CD4-positive, alpha-beta T cell treated with Interleukin-10 for 1 hour (primary cell): ENCODE measurements at regions not wholly inside any gene's neighbourhood (a gene's known extent, or its start where the extent isn't known, plus 50 kb on each side); places are given as distances from the start of the nearest gene placed in this dataset.

ENCODE experiments used
- DNase-seq: peaks from one replicate; pipeline ENCODE4 v3.0.0-alpha.2; 2020

DNA sequence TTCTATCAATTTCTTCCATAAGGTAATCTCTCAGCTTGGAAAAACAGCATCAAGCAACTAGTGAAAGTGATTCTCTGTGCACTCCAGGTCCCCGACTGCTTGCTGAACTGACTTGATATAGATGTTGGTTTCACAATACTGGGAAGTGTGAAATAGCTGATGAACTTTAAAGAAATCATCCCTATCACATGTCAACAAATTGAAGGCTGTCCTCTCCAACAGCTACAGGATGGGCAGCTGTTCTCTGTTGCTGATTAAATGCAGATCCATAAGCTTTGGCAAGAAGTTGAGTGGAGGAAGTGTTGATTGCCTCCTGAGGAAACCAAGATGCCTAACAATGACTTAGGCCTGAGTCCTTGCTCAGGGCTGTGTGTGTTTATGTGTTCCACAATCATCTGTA is 130.4 kb upstream of the GDF10 start:
- no peak for DNase-seq

DNA sequence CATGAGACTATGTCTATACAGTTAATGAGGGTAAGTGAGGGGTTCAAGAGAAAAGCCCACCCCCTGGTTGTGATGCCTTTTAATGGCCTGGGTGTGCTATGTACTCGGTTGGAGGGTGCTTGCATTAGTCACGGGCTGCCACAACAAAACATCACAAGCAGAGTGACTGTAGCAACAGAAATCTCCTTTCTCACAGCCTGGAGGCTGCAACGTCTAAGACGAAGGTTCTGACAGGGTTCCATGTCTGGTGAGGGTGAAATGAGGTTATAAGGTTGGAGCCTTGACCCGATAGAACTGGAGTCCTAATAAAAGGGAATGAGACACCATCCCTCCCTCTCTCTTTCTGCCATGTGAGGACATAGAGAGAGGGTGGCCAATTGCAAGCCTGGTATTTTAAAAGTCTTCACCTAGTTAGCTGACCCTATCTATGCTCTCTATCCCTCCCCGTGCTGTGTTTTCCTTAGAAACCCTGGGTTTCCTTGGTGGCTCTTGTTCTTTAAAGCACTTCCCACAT is 126.0 kb upstream of the GDF10 start:
- no peak for DNase-seq

DNA sequence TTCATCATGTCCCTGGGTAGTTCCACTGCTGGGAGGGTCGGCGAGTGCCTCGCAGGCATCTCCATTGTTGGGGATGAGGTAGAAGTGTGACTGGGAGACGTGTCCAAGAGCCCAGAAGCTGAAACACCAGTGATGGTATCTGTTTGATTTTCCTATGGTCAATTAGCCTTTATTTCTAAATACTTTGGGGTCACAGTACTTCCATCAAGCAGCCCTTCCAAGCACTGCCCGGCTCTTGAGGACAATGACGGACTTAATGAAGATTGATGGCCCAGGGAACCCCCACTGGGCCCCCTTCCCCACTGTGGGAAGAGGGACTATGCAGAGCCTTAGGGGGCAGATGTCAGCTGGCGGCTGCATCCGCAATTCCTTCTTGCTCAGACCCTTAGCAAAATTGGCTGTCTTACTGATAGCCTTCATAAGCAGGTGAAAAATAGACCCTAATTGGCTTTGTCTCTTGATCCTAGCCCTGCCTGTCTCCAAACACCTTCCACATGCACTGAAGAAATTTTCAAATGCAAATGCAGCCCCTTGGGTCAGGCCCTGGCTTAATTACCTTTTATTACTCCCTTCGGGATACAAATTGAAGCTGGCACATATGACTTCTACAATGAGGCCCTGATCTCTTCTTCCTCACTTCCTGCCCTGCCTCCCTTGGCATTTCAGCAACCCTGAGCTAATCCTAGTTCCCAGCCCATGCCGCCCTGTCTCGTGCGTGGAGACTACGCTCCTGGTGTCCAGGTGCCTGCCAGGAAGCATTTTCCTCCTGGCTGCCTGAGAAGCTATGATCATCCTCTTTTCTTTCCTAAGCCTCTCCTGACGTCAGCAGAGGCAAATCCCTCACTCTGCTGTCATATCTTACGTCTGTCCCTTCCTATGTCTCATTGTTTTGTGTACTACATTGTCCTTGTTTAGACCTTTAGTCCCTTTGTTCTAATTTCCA is 124.5 kb upstream of the GDF10 start:
- DNase-seq = no peak

DNA sequence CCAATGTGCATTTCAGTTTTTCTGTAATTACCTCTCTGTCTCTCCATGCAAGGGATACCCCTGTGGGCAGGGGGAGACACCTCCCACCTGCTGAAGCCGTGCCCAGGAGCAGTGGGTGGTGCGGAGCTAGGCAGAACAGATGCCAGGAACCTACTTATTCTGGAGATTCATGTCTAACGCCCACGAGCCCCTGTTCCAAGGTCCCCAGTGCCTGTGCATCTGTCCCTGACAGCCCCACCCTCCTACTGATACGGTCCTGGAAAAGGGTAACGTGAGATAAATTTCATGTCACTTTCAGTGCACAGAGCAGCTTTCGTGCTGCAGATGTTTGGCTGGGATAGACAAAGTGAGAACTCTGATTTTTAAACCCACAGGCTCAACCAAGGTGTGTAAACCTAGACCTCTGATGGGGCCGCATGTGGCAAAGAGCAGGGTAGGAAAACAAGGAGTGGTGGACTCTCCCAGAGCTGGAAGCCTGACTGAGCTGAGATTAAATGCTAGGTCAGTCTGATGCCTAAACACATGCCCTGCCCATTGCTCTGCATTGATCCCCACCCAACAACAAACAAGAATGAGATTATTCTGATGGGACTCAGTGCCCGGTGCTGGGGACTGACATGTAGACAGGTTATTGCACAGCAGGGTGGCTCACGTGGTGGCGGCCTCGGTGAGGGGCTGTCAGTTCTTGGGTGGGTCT is 123.6 kb upstream of the GDF10 start:
- DNase-seq = no peak

DNA sequence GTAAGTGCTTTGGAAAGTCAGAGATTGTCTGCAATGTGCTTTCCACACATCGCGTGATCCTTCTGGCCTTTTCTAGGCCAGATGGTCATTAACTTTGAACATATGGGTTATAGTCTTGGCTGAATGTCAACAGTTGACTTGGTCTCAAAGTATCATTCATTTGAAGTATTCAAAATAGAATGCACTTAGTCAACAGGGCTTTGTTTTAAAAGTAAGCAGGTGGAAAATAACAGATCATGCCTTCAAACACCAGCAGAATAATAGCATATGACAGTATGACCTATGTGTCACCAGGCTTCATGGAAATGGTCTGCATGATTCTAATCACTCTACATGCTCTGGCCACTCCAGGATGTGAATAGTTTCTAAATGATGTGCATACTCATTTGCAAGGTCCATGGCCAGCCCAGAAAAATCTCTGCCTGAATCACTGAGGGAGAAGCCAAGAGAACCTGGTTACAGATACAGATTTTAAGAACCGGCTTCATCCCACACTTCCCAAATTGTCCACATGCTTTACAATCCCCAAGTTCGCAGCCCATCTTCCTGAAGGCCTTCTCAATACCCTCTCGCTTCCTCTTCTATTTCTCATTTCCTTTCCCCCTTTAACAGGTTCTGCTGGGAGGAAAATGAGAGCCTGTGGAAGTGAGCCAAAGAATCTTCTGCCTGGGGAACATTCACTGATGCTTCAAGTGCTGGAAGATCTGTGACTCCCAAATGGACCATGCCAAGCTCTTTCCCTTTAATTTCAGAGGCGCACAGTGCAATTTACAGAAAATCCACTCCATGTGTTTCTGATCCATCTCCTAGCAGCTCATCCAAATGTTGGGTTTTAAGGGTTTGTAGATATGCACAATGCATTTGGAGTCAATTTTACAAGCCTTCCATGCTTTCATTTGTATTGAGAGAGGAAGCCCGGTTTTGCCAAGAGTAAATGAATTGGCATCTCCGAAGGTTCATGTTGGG is 122.8 kb upstream of the GDF10 start:
- DNase-seq = no peak

DNA sequence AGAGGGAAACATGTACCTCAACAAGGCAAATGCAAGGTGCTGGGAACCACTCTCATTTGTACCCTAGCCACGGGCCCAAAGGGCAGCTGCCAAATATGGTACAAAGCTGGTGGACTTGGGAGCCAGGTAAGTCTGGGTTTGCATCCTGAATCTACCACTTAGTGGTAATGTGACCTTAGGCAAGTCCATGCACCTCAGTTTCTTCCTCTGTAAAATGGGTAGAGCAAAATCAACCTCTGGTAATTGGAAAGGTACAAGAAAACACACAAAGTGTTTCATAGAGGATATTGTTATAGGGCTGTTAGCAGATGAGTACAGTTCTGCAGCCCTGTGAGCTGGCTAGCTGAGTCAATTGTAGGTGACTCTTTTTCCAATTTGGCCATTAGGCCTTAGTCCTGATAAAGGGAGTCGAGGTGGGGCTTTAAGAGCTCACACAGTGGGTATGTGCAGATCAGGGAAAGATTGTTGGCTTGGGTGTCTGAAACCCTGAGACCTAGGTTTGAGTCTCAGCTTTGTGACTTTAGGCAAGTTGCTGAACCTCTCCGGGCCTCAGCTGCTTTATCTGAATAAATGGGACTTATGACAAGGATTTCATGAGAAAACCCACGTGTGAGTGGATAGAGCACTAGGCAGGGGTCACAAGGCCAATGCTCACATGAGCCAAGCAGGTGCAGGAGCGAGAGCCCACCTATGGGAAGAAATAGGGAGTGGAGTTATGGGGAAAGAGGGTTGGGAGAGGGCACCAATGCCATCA is 121.3 kb upstream of the GDF10 start:
- no peak for DNase-seq

DNA sequence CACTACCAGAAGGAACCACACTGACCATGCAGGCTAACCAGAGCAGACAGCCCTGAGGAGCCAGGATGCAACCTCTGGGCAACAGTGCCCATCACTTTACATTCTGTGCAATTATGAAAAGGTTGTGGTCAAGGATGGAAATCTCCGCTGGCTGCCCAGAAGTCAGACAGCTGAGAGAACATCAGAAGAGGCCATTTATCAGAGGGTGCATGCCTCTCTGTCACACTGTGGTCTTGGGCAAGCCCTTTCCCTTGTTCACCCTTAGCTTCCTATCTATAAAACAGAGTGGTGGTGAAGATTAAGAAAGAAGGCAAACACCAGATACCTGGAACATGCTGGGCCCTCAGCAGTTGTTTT is 120.7 kb upstream of the GDF10 start:
- DNase-seq = no peak

DNA sequence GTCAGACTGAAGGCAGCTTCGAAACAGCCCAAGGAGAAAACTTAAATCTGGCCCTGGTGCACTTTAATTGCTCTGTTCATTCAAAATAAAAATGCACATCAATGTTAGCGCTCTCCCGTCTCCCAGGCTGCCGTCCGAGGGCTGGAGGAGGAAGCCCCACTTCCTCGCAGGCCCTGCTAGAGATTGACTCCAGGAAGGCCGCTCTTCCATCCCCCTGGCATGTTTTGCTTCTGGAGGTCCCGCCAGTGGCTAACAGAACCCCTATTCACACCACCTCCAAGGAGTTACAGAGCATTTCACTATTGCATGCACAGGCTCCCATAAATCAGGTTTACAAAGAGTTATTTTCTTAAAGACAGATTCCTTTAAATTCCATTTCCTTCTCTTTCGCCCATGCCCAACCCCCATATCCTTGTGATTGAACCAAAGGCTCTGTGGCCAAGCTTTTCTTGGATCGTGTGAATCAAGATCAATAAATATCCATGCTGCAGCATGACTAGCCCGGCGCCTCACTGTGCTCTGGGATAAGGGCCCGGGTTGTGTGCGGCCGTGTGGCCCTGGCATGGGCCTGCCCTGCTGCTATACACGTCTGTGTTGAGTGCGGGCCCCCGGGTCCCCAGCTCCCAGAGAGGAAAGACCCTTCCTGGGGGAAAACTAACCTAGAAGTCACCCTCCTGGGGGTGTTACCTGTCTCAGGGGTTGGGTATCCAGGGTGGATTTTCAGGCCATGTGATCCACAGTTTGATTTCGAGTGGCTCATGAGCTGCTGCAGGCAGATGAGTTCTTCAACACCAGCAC is 118.7 kb upstream of the GDF10 start:
- DNase-seq = no peak

DNA sequence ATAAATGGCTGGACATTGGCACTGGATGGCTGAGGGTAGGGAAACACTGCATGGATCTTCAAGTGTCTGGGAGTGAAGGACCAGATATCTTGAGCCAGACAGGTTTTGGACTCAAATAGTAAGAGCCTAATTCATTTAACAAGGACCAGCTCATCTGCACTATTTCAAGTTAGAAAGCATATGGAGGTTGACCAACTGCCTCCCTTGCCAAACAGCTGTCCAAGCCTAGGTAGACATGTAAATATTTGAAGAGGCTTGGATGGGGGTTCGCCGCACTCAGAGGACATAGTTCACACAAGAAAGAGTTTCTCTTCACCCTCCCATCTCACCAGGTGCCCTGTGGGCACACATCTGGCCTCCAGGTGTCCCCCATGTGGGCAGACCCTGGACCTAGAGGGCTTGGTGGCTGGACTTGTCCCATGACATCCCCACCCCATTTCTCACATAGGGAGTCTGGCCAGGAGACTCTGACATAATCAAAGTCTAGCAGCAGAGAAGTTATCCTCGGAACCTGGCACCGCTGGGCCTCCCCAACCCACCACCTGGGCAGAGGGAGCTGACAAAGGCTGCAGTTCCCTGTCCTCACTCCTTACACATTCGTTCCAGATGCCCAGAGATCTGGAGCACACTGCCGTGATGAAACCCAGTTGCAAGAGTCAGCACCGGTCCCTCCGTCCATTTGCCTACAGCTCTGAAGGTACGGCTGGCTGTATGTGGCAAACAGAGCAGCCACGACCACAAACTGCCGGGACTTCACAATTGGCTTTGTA is 116.9 kb upstream of the GDF10 start:
- DNase-seq = no peak

DNA sequence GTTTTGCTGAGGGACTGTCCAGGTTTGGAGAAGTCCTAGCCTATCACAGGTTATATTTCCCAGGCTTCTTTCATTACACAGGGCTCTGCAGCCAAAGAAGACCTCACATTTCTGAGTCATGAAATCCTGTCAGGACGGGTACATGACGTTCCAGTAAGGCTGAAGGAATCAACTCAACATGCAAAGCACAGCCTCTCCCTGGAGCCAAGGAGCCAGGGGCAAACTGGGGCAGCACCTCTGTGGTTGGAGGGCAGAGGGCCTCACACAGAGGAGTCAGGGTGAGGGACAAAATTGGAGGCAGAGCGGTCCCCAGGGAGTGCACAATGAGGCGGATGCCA is 116.3 kb upstream of the GDF10 start:
- no peak for DNase-seq

DNA sequence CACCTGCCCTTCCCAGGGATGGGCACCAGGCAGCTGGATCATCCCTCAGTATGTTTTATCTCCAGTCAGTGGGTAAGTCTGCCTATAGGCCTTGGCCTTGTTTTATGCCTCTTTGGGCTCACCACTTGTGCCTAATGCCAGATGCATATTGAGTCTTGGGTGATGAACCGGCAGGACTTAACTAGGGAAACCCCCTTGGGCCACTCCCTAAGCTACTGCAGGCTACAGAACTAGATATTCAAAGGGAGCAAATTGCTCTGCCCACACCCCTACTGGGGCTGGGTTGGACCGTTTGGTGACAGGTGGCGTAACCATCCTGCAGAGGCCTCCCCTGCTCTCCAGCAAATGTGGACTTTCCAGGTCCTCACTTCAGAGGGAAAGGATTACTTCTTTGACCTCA is 115.7 kb upstream of the GDF10 start:
- no peak for DNase-seq

DNA sequence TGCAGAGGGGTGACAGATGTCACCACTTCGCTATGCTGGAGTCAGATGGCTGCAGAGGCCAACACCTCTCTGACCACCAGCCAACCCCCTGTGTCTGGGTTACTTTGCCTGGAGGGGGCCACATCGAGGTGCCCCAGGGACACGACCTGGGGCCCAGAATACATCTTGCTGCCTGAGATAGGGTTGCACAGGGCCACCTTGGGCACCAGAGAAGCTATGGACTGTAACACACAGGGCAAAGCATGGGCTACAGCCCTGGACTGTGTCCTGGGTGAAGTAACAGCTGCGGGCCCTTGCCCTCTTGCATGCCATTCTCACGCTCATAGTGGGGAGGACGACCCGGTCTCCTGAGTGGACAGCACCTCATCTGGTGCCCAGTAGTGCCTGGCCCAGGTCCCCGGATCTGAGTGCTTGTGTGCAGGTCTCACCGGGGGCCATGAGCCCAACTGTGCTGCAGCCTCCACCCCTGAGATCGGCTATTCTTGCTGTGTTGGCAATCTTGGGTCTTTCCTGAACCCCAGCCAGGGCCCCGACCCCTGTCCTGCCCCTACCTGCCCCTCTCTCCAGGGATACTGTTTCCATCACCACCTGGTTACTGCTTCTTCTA is 115.2 kb upstream of the GDF10 start:
- DNase-seq = no peak

DNA sequence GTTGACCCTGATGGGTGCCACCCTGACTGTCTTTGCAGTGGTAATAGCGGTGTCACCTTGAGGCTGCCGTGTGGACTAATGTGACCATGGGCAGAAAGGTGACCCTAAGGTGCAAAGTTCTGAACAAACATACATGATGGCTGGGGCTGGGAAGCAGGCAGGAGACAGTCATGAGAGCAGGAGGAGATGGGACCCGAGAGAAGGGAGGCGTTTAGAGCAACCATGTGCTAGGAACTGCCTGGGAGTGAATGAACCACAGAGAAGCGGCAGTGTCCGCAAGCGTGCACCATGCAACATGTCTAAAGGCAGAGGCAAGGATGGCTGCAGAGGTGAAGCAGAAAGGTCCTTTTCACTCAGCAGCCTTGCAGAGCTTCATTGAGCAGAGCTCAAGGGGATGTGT is 113.1 kb upstream of the GDF10 start:
- DNase-seq = no peak

DNA sequence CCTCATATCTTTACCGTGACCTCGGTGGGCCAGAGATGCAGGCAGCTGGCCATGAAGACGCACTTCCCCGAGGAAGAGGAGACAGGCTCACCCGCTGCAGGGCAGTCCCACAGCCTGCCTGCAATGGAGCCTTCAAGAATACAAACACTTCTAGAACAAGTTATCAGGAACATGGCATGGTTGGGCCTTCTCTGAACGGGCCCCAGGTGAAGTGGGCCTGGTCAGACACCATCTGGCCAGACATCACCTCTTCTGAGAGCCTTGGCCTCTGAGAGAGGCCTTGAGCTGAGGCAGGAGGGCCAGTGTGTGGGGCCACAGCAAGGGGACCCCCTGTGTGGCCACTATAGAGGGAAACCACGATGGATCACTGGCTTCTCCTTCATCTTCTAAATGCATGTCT is 112.4 kb upstream of the GDF10 start:
- no peak for DNase-seq

DNA sequence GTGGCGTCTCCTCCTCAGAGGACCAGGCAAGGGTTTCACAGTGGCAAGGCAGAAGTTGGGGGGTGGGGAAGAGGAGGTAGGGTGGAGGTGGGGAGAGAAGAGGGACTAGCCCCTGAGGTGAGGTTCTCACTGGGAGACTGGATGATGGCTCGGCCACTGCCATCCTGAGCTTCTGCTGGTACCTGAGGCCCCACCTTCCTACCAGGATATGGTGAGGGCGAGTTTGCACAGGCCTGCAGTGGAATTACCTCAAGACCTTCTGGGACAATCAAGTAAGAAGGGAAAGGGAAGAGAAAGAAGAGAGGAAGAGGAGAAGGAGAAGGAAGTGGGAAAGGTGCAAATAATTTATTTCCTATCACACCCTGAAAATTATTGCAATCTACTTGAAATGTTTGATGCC is 111.8 kb upstream of the GDF10 start:
- DNase-seq = no peak

DNA sequence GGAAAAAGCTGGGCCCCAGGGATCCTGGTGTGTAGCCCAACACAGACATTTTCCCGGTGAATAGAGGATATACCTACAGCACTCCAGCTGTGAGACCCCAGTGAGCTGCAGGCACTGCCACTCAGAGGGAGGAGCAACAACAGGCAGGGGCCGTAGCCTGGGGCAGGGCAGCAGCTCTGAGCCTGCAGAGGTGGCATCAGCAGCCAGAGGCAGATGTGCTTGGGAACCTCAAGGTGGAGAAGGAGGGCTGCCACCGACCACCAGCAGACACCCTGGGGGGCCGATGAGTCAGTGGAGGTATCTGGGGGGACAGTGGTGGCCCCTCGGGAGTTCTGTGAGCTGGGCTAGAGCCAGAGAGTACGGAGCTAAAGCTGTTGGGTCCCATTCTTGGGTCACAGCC is 110.2 kb upstream of the GDF10 start:
- DNase-seq = no peak

DNA sequence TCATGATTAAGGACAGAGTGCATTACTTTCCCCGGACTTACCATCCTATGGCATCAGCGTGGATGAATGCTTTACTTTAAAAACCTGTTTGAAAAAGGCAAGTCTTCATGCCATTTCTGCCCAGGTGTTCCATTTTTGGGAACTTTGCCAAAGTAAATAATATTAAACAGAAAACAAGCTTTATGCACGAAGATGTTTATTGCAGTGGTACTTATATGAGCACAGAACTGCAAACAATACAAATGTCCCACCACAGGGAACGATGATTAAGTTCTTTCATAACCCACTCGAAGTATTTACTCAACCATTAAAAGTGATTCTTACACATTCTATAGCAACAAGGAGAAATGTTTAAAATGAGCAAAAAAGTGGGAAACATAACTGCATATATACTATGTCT is 109.7 kb upstream of the GDF10 start:
- DNase-seq = no peak

DNA sequence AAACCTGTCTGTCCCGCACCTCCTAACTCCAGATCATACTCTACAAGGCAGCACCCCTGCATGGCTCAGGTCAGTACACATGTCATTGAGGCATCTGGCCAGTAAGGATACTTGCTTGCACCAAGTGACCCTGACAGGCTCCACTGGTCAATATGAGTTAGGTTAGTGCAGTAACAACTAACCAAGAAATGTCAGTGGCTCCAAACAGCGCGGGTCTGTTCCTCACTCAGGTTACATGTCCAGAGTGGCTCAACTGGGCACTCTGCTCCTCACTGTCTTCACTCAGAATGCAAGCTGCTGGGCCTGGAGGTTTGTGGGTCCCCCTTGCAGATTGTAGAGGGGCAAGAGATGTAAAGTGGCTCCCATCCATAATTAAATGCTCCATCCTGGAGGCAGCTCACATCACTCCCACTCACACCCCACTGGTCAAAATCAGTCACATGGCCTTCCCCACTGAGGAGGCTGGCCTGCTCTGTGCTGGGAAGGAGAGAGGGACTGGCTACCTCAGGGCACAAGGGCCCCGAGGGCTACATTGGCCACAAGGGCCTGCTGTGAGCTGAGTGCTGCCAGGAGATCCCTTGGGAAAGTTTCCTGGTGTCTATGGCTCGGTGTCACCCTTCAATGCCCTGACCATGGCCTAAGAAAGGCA is 109.1 kb upstream of the GDF10 start:
- no peak for DNase-seq

DNA sequence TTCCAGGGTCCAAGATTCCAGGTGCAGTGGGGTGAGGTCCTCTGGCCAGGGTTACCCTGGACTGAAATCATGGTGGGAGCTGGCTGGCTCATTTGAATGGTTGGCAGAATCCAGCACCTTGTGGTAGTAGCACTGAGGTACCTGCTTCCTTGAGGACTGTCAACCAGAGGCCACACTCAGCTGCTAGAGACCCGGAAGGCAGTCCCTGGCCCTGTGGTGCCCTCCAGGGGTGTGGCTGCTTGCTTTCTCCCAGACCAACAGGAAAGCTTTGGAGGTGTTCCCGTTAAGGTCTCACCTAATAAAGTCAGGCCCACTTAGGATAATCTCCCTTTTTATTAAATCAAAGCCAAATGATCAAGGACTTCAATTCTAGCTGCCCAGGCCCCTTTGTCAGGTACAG is 107.7 kb upstream of the GDF10 start:
- no peak for DNase-seq

DNA sequence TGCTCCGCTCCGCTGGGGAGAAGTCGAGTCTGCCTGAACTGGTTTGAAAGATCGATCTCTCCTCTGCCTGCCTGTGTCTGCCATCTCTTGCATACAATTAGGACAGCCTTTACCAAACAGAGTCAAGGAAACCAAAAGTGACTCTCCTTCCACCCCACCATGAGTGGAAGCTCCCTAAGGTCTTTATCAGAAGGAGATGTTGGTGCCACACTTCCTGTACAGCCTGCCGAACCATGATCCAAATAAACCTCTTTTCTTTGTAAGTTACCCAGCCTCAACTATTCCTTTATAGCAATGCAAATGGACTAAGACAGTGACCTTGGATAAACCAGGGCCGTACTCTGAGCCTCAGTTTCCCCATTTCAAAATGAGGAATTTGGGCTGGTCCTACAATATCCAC is 106.3 kb upstream of the GDF10 start:
- DNase-seq = no peak
